ENCODE measurements at regions not wholly inside any gene's neighbourhood (a gene's known extent, or its start where the extent isn't known, plus 50 kb on each side); places are given as distances from the start of the nearest gene placed in this dataset.

DNA sequence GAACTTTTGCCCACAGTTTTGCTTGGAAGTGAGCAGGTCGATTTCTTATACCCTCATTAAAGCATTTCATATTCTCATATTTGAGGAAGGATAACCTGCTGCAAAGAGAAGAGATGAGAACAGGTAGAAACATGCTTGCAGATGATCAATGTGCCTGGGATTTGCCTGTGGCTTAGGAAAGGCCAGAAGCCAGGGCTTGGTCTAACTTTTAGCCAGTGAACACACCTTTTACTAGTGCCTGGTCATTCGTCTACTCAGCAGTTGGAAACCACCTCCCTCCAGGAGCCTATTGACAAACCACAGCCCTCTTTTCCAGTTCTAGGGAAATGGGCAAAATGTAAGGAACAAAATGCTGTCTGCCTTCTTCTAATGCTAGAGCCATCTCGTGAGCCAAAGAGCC is 518.3 kb downstream of the ADRA2A start:
- no peak for TF ChIP-seq POLR2A (IDR thresholded peaks at IDR 0.05)
- TF ChIP-seq, protein P1, sequence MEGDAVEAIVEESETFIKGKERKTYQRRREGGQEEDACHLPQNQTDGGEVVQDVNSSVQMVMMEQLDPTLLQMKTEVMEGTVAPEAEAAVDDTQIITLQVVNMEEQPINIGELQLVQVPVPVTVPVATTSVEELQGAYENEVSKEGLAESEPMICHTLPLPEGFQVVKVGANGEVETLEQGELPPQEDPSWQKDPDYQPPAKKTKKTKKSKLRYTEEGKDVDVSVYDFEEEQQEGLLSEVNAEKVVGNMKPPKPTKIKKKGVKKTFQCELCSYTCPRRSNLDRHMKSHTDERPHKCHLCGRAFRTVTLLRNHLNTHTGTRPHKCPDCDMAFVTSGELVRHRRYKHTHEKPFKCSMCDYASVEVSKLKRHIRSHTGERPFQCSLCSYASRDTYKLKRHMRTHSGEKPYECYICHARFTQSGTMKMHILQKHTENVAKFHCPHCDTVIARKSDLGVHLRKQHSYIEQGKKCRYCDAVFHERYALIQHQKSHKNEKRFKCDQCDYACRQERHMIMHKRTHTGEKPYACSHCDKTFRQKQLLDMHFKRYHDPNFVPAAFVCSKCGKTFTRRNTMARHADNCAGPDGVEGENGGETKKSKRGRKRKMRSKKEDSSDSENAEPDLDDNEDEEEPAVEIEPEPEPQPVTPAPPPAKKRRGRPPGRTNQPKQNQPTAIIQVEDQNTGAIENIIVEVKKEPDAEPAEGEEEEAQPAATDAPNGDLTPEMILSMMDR (IDR thresholded peaks at IDR 0.05 in 8 of 11, conservative IDR thresholded peaks at IDR 0.05 in 3 of 11), result no peak

Data from spleen (tissue), 7 donors.